Psoas muscle (tissue), 7 donors: ENCODE measurements at regions not wholly inside any gene's neighbourhood (a gene's known extent, or its start where the extent isn't known, plus 50 kb on each side); places are given as distances from the start of the nearest gene placed in this dataset.

ENCODE experiments used
- ATAC-seq, 4 donors: fragments of 200-7000 bp; cut with Tn5 transposase; one replicate each; pipeline ENCODE4 v1.9.1; 2020; ENCODE audit warnings: moderate library complexity in 3 of 4, mild to moderate bottlenecking in 2 of 4
- DNase-seq, 2 donors: peaks; one replicate each; pipeline ENCODE4 v3.0.0-alpha.2; 2020
- H3K27ac ChIP-seq: fragments of 200-600 bp; one replicate; pipeline ENCODE4 v1.8.0; 2022
- H3K27me3 ChIP-seq, 3 donors: fragments of 200-600 bp in 1 of 3; one replicate each; pipeline versions ENCODE4 v1.6.1 to v1.8.0; 2013 to 2022; ENCODE audit warnings: low read length in 2 of 3, mild to moderate bottlenecking in 2 of 3, moderate library complexity in 1 of 3; ENCODE audit not compliant: insufficient read depth in 3 of 3
- H3K36me3 ChIP-seq, 2 donors: fragments of 200-600 bp in 1 of 2; one replicate each; pipeline versions ENCODE4 v1.6.1 to v1.8.0; 2013 to 2022; ENCODE audit warnings: low read depth in 1 of 2, mild to moderate bottlenecking in 1 of 2, moderate library complexity in 1 of 2; ENCODE audit not compliant: insufficient read depth in 1 of 2
- H3K4me1 ChIP-seq: fragments of 200-600 bp; one replicate; pipeline ENCODE4 v1.8.0; 2022
- H3K4me3 ChIP-seq: fragments of 200-600 bp; one replicate; pipeline ENCODE4 v1.8.0; 2022; ENCODE audit warnings: mild to moderate bottlenecking
- H3K9me3 ChIP-seq: fragments of 200-600 bp; one replicate; pipeline ENCODE4 v1.8.0; 2022
- WGBS, 3 donors: extraction: QIAGEN DNeasy Blood & Tissue Kit; methylation state at CpG; one replicate each; pipeline versions ENCODE4 v1.1.6 to v1.1.7; 2013; 5-methylcytosine and 5-hydroxymethylcytosine counted together
- intact Hi-C, 2 donors: fragments of 100-400 bp; cut with DNase I; formaldehyde crosslinking; loops; one replicate each; pipeline versions ENCODE4 v1.11.0 to v1.14.2; 2022
- TF ChIP-seq, protein P1 (sequence below): fragments of 200-600 bp; IDR thresholded peaks from one replicate; pipeline ENCODE4 v1.8.0; 2022; ENCODE audit warnings: antibody characterized with exemption
- donor health status: healthy with polysubstance abuse.
- donor health status: DM: no; HTN: no; CAD: no; lungs with moderate emphysema.
- donor health status: Bipolar disorder and iron deficiency.
- donor health status: healthy.
- donor health status: DM: yes; HTN: yes; CAD: no.
- donor health status: DM: no; HTN: no; CAD: no.
- donor health status: DM: yes; HTN: yes; CAD: no.

DNA sequence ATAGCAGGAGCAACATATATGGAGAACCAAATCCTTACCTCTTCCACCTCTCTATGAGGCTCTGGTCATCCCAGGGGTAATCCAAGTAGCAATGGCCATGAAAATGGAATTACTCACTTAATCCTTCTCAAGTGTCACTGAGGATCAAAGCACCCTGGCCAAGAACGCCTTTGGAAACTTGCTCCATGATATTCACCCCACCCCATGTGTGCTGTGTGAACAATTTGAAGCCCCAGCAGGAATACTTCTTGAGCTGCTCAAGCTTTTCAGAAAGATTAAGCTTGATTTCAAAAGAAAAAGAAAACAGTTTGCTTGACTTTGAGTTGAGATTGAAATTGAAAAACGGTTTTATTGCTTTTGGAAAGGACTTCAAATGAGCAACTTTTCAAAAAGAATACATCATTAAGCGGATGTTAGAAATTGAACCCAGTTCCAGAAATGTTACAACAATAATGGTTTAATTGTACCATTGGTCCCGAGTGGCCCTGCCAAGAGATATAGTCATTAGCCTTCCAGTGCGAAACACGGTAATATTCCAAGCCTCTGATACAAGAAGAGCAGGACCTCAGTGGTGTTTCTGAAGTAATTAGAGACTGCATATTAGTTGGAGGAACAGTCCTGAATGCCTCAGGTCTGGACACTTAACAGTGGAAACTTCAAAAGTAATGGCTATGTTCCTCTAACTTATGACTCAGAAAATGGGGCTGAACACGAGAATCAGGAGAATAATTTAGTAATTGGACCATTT lies 208.1 kb downstream of the NEBL start:
- H3K27me3 ChIP-seq = no peaks in the 10 kb centered on the region
- H3K9me3 ChIP-seq = no peaks in the 10 kb centered on the region
- no peak for ATAC-seq
- DNase-seq = no peak
- H3K4me1 ChIP-seq = no peaks in the 10 kb centered on the region
- TF ChIP-seq, protein P1, sequence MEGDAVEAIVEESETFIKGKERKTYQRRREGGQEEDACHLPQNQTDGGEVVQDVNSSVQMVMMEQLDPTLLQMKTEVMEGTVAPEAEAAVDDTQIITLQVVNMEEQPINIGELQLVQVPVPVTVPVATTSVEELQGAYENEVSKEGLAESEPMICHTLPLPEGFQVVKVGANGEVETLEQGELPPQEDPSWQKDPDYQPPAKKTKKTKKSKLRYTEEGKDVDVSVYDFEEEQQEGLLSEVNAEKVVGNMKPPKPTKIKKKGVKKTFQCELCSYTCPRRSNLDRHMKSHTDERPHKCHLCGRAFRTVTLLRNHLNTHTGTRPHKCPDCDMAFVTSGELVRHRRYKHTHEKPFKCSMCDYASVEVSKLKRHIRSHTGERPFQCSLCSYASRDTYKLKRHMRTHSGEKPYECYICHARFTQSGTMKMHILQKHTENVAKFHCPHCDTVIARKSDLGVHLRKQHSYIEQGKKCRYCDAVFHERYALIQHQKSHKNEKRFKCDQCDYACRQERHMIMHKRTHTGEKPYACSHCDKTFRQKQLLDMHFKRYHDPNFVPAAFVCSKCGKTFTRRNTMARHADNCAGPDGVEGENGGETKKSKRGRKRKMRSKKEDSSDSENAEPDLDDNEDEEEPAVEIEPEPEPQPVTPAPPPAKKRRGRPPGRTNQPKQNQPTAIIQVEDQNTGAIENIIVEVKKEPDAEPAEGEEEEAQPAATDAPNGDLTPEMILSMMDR = no peak
- WGBS, 3 donors = 57 to 71% (median 67%) methylated on average over 7 of the region's 7 CpGs
- H3K36me3 ChIP-seq = no peaks in the 10 kb centered on the region
- intact Hi-C loops = no loop called here
- no peak overlapping the region for H3K4me3 ChIP-seq
- H3K27ac ChIP-seq = no peak overlapping the region

GRCh38 chr10:20686015-20686635 lies 211.0 kb downstream of the NEBL start:
- no peak for ATAC-seq
- intact Hi-C loops = no loop called here
- no peak for DNase-seq

GRCh38 chr10:20685462-20685861 lies 211.6 kb downstream of the NEBL start:
- no peaks in the 10 kb centered on the region for H3K36me3 ChIP-seq
- intact Hi-C loops = no loop called here
- DNase-seq (no peak), ATAC-seq (no peak)
- TF ChIP-seq, protein P1 = no peak
- H3K4me1 ChIP-seq = no peaks in the 10 kb centered on the region
- no peak overlapping the region for H3K4me3 ChIP-seq
- H3K27ac ChIP-seq = no peak overlapping the region
- H3K27me3 ChIP-seq = no peaks in the 10 kb centered on the region
- H3K9me3 ChIP-seq = no peaks in the 10 kb centered on the region
- WGBS, 3 donors = 92 to 96% (median 94%) methylated on average over 8 of the region's 8 CpGs

More at GRCh38 chr10:20686015-20686635, 211.0 kb downstream of the NEBL start:
- TF ChIP-seq, protein P1 = no peak
- Histone ChIP-seq H3K27ac (no peak overlapping the region), H3K4me3 (no peak overlapping the region), H3K36me3 (no peaks in the 10 kb centered on the region), H3K27me3 (no peaks in the 10 kb centered on the region), H3K9me3 (no peaks in the 10 kb centered on the region), H3K4me1 (no peaks in the 10 kb centered on the region)
- 64 to 81% (median 67%) methylated on average over 7 of the region's 7 CpGs for WGBS, 3 donors

- Histone ChIP-seq H3K4me3 (no peak overlapping the region), H3K27me3 (no peaks in the 10 kb centered on the region), H3K9me3 (no peaks in the 10 kb centered on the region), H3K36me3 (no peaks in the 10 kb centered on the region), H3K27ac (no peak overlapping the region), H3K4me1 (no peaks in the 10 kb centered on the region)
- intact Hi-C loops = no loop called here
- TF ChIP-seq, protein P1 = no peak
- DNase-seq (no peak), ATAC-seq (no peak)
Measured at GRCh38 chr10:20683345-20683744, 213.8 kb downstream of the NEBL start.
